G401.6 (cell line): ENCODE measurements at regions not wholly inside any gene's neighbourhood (a gene's known extent, or its start where the extent isn't known, plus 50 kb on each side); places are given as distances from the start of the nearest gene placed in this dataset.
"Not testable (repeated sequence)": the region's sequence is repeated elsewhere in the genome, so short reads cannot be mapped to it uniquely, and the experiment has no call there.

Experiments used
- FAIRE-seq: peaks from 2 replicates; lab custom pipeline; 2012; peaks lifted over from hg19 to GRCh38; lab: Jason Lieb, UNC

- not testable (repeated sequence) for FAIRE-seq
Measured at GRCh38 chr18:15315301-15315700, 567.3 kb downstream of the ANKRD30B start.

GRCh38 chr18:15318655-15319054 is 570.7 kb downstream of the ANKRD30B start:
- FAIRE-seq, result peak; percentile 94

GRCh38 chr18:15329713-15330112 is 581.7 kb downstream of the ANKRD30B start:
- not testable (repeated sequence) for FAIRE-seq

GRCh38 chr18:15330149-15330548 is 582.2 kb downstream of the ANKRD30B start:
- not testable (repeated sequence) for FAIRE-seq

GRCh38 chr18:15330600-15330999 is 582.6 kb downstream of the ANKRD30B start:
- not testable (repeated sequence) for FAIRE-seq

GRCh38 chr18:15375671-15376070 is 627.7 kb downstream of the ANKRD30B start:
- FAIRE-seq, result not testable (repeated sequence)

- FAIRE-seq, result not testable (repeated sequence)
Measured at GRCh38 chr18:15407874-15408273, 659.9 kb downstream of the ANKRD30B start.
